ENCODE measurements at regions not wholly inside any gene's neighbourhood (a gene's known extent, or its start where the extent isn't known, plus 50 kb on each side); places are given as distances from the start of the nearest gene placed in this dataset.

DNA sequence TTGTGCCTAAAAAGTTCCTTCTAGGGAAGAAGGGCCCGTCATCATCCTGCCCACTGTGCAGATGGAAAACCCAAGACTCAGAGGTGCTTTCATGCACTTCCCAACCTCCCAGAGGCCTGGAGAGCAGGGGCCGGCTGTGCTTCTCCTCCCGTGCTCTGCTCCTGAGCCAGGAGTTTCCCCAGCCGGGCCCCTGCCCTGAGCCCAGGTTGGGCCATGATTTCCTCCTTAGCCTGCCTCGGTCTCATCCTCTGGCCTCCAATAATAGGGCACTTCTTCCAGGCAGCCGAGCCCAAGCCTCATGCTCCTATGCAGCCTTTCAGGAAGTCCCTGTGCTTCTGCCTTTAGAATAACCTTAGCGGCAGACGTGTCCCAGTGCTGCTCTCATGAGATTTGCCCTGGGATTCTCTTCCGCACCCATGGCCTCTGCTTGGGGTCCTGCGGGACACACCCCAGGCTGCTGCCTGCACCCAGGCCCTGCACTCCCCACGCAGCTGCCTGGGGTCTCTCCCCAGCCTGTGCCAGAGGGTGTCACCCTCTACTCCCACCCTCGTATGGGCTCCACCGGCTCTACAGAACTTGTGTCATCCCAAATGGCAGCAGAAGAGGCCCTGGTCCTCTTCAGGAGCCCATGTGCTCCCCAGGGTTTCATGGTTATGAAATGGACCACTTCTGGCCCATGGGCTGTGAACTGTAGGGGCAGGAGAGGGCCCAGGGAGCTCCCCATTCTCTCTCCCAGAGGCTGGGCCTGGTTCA lies 359.3 kb downstream of the ADGRD1 start:
- H3K36me3 ChIP-seq (replicated peaks in 1 of 2) = no peaks in the 10 kb centered on the region
- H3K27me3 ChIP-seq = no peaks in the 10 kb centered on the region
- H3K9me3 ChIP-seq (replicated peaks in 1 of 3) = no peaks in the 10 kb centered on the region
- intact Hi-C loops (cut with DNase I) = no loop called here
- H3K27ac ChIP-seq = no peak overlapping the region
- 72 to 87% (median 82%) methylated on average over 11 to 13 of the region's 13 CpGs for WGBS, 4 donors
- TF ChIP-seq CTCF (IDR thresholded peaks at IDR 0.05) = no peak
- no peak for TF ChIP-seq POLR2A (IDR thresholded peaks at IDR 0.05)
- H3K4me3 ChIP-seq = no peak overlapping the region
- DNase-seq = no peak
- no peaks in the 10 kb centered on the region for H3K4me1 ChIP-seq (replicated peaks in 1 of 2)

DNA sequence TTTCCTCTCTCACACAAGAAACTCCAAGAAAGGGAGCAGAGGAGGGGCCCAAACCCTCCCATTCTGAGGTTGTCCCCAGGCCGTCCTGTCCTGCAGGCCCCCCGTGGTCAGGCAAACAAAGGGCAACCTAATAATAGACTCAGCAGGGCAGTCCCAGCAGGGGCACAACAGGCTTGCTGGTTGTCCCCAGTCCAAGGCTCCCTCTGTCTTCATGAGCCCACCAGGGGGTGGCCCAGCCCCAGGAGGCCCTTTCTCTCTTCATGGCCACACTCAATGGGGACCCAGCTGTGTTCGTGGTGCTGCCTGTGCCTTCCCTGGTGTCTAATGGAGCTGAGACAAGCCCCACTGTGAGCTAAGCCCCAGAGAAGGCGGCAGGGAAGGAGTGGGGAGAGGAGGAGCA lies 359.9 kb downstream of the ADGRD1 start:
- intact Hi-C loops (cut with DNase I) = no loop called here
- no peak overlapping the region for H3K4me3 ChIP-seq
- no peaks in the 10 kb centered on the region for H3K9me3 ChIP-seq (replicated peaks in 1 of 3)
- no peak for DNase-seq
- H3K27me3 ChIP-seq = no peaks in the 10 kb centered on the region
- no peak overlapping the region for H3K27ac ChIP-seq
- no peaks in the 10 kb centered on the region for H3K36me3 ChIP-seq (replicated peaks in 1 of 2)
- no peaks in the 10 kb centered on the region for H3K4me1 ChIP-seq (replicated peaks in 1 of 2)
- WGBS, 4 donors = 57 to 67% (median 60%) methylated on average over 3 to 4 of the region's 4 CpGs
- TF ChIP-seq CTCF (IDR thresholded peaks at IDR 0.05) (no peak), POLR2A (IDR thresholded peaks at IDR 0.05) (no peak)

DNA sequence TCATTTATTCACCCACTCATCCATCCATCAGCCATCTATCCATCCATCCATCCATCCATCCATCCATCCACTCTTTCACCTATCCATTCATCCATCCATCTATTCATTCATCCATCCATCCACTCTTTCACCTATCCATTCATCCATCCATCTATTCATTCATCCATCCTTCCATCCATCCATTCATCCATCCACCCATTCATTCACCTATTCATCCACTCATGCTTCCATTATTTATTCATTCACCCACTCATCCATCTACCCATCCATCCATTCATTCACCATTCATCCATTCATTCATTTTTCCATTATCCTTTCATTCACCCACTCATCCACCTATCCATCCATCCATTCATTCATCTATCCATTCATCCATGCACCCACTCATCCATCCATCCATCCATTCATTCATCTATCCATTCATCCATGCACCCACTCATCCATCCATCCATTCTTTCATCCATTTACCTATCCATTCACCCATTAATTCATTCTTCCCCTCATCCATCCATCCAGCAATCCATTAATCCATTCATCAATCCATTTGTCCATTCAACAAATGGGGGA lies 360.9 kb downstream of the ADGRD1 start:
- H3K36me3 ChIP-seq (replicated peaks in 1 of 2) = no peaks in the 10 kb centered on the region
- no peaks in the 10 kb centered on the region for H3K4me1 ChIP-seq (replicated peaks in 1 of 2)
- intact Hi-C loops (cut with DNase I) = no loop called here
- H3K4me3 ChIP-seq = no peak overlapping the region
- no peak overlapping the region for H3K27ac ChIP-seq
- no peak for DNase-seq
- no peaks in the 10 kb centered on the region for H3K9me3 ChIP-seq (replicated peaks in 1 of 3)
- no peaks in the 10 kb centered on the region for H3K27me3 ChIP-seq
- TF ChIP-seq CTCF (IDR thresholded peaks at IDR 0.05) = no peak
- no peak for TF ChIP-seq POLR2A (IDR thresholded peaks at IDR 0.05)

DNA sequence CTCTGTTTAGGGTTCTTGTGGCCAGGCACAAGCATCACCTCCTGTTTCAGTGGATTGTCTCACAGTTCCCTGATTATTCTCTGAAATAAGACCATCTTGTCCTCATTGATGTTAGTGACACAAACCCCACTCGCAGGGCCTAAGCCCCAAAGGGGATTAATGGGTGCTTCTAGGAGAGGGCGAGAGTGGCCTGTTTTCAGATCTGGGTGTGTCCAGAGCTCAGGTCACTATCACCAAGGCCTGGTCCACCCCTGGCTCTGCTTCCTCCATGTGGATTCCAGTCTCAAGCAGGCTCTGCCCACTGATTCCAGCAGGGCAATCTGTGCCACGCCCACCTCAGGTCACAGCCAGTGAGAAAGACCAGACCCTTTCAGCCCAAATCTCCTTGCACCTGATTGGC lies 361.9 kb downstream of the ADGRD1 start:
- DNase-seq = no peak

More for the DNA sequence above, 361.9 kb downstream of the ADGRD1 start:
- WGBS, 4 donors = 67 to 84% (median 75%) methylated on average over 1 to 3 of the region's 3 CpGs
- TF ChIP-seq CTCF (IDR thresholded peaks at IDR 0.05) (no peak), POLR2A (IDR thresholded peaks at IDR 0.05) (no peak)
- intact Hi-C loops (cut with DNase I) = no loop called here
- Histone ChIP-seq H3K36me3 (replicated peaks in 1 of 2) (no peaks in the 10 kb centered on the region), H3K4me3 (no peak overlapping the region), H3K27me3 (no peaks in the 10 kb centered on the region), H3K9me3 (replicated peaks in 1 of 3) (no peaks in the 10 kb centered on the region), H3K27ac (no peak overlapping the region), H3K4me1 (replicated peaks in 1 of 2) (no peaks in the 10 kb centered on the region)

Data from adrenal gland (tissue), 9 donors.